GM18526 (cell line): ENCODE measurements at regions not wholly inside any gene's neighbourhood (a gene's known extent, or its start where the extent isn't known, plus 50 kb on each side); places are given as distances from the start of the nearest gene placed in this dataset.

Experiments
- POLR2A ChIP-seq: IDR thresholded peaks from 3 replicates; pipeline ENCODE4 v1.6.1; 2011; ENCODE audit not compliant: insufficient read length; ENCODE audit errors: extremely low read depth

- TF ChIP-seq POLR2A, result no peak
These were observed 496.4 kb downstream of the FOXO1 start for GRCh38 chr13:40170091-40170490.

- TF ChIP-seq POLR2A, result no peak
These were observed 495.5 kb downstream of the FOXO1 start for GRCh38 chr13:40170982-40171381.

GRCh38 chr13:40171566-40171965 is 494.9 kb downstream of the FOXO1 start:
- no peak for TF ChIP-seq POLR2A

- TF ChIP-seq POLR2A, result no peak
These were observed 494.3 kb downstream of the FOXO1 start for GRCh38 chr13:40172149-40172591.

- TF ChIP-seq POLR2A, result no peak
These were observed 493.6 kb downstream of the FOXO1 start for GRCh38 chr13:40172878-40173277.

- TF ChIP-seq POLR2A, result no peak
These were observed 490.8 kb downstream of the FOXO1 start for GRCh38 chr13:40175639-40176038.

GRCh38 chr13:40176242-40176641 is 490.2 kb downstream of the FOXO1 start:
- TF ChIP-seq POLR2A, result no peak

GRCh38 chr13:40178130-40178529 is 488.3 kb downstream of the FOXO1 start:
- no peak for TF ChIP-seq POLR2A

GRCh38 chr13:40179445-40180281 is 486.8 kb downstream of the FOXO1 start:
- TF ChIP-seq POLR2A, result no peak

- no peak for TF ChIP-seq POLR2A
These were observed 485.7 kb downstream of the FOXO1 start for GRCh38 chr13:40180776-40181175.

- no peak for TF ChIP-seq POLR2A
These were observed 485.1 kb downstream of the FOXO1 start for GRCh38 chr13:40181203-40181845.

GRCh38 chr13:40182591-40182990 is 483.9 kb downstream of the FOXO1 start:
- no peak for TF ChIP-seq POLR2A

- no peak for TF ChIP-seq POLR2A
These were observed 481.0 kb downstream of the FOXO1 start for GRCh38 chr13:40185414-40185813.

- no peak for TF ChIP-seq POLR2A
These were observed 480.4 kb downstream of the FOXO1 start for GRCh38 chr13:40186041-40186440.

- TF ChIP-seq POLR2A, result no peak
These were observed 479.7 kb downstream of the FOXO1 start for GRCh38 chr13:40186626-40187323.

GRCh38 chr13:40187324-40187795 is 479.1 kb downstream of the FOXO1 start:
- TF ChIP-seq POLR2A, result no peak
